A549 (cell line): ENCODE measurements at regions not wholly inside any gene's neighbourhood (a gene's known extent, or its start where the extent isn't known, plus 50 kb on each side); places are given as distances from the start of the nearest gene placed in this dataset.

Experiments
- CBX2 ChIP-seq: fragments of 200-600 bp; sonication (generic); IDR thresholded peaks from 2 replicates; pipeline ENCODE4 v1.6.1; 2016; ENCODE audit warnings: low read depth, mild to moderate bottlenecking, borderline replicate concordance
- CBX8 ChIP-seq: fragments of 200-600 bp; sonication (generic); IDR thresholded peaks from 2 replicates; pipeline ENCODE4 v1.6.1; 2016
- CTCF ChIP-seq: fragments of >200 bp; sonication (Bioruptor Twin); formaldehyde crosslinking; IDR thresholded peaks from 3 replicates; pipeline ENCODE4 v1.5.1; 2016
- ELK1 ChIP-seq: fragments of 150-350 bp; IDR thresholded peaks from 2 replicates; pipeline ENCODE4 v1.6.1; 2014; ENCODE audit warnings: low read depth, mild to moderate bottlenecking, low read length
- EP300 ChIP-seq, 2 experiments: fragments of >200 bp; sonication (Bioruptor Twin); formaldehyde crosslinking; IDR thresholded peaks; 2 replicates in 1 of 2; 3 replicates in 1 of 2; pipeline ENCODE4 v1.6.1; 2016 to 2017
- JUNB ChIP-seq: fragments of >200 bp; sonication (Bioruptor Twin); formaldehyde crosslinking; IDR thresholded peaks from 2 replicates; pipeline ENCODE4 v1.6.1; 2016
- KDM1A ChIP-seq: fragments of 200-600 bp; sonication (generic); IDR thresholded peaks from 2 replicates; pipeline ENCODE4 v1.6.1; 2016; ENCODE audit warnings: low read depth, mild to moderate bottlenecking
- KDM5A ChIP-seq: fragments of 200-600 bp; sonication (generic); IDR thresholded peaks from 2 replicates; pipeline ENCODE4 v1.6.1; 2016; ENCODE audit warnings: antibody characterized with exemption, mild to moderate bottlenecking
- MAX ChIP-seq: IDR thresholded peaks from 2 replicates; pipeline ENCODE4 v1.6.1; 2012
- NR3C1 ChIP-seq: fragments of >200 bp; sonication (Bioruptor Twin); formaldehyde crosslinking; IDR thresholded peaks from 3 replicates; pipeline ENCODE4 v1.6.1; 2017
- POLR2A ChIP-seq: IDR thresholded peaks from 2 replicates; pipeline ENCODE4 v1.6.1; 2012; ENCODE audit warnings: mild to moderate bottlenecking, low read length
- REST ChIP-seq: fragments of 200-600 bp; sonication (generic); IDR thresholded peaks from 2 replicates; pipeline ENCODE4 v1.6.1; 2016; ENCODE audit warnings: antibody characterized with exemption, mild to moderate bottlenecking, moderate library complexity
- RFX5 ChIP-seq: fragments of 450-650 bp; IDR thresholded peaks from 2 replicates; pipeline ENCODE4 v1.7.1; 2014; ENCODE audit warnings: antibody characterized with exemption, mild to moderate bottlenecking, moderate library complexity
- SREBF2 ChIP-seq: fragments of 450-650 bp; IDR thresholded peaks from 2 replicates; pipeline ENCODE4 v1.6.1; 2014; ENCODE audit warnings: mild to moderate bottlenecking, moderate library complexity

- no peak for TF ChIP-seq SREBF2
- no peak for TF ChIP-seq EP300 (IDR thresholded peaks at IDR 0.05)
- TF ChIP-seq CTCF, result no peak
- no peak for TF ChIP-seq CBX8
- TF ChIP-seq NR3C1, result no peak
- no peak for TF ChIP-seq ELK1
- TF ChIP-seq KDM5A, result no peak
- TF ChIP-seq KDM1A, result no peak
- no peak for TF ChIP-seq CBX2
- TF ChIP-seq POLR2A, result no peak
- TF ChIP-seq JUNB, result no peak
- no peak for TF ChIP-seq MAX
- TF ChIP-seq RFX5, result no peak
- TF ChIP-seq REST, result no peak
Observed at GRCh38 chr9:30197453-30197852, 2187.0 kb upstream of the ACO1 start.
